ENCODE measurements at regions not wholly inside any gene's neighbourhood (a gene's known extent, or its start where the extent isn't known, plus 50 kb on each side); places are given as distances from the start of the nearest gene placed in this dataset.

DNA sequence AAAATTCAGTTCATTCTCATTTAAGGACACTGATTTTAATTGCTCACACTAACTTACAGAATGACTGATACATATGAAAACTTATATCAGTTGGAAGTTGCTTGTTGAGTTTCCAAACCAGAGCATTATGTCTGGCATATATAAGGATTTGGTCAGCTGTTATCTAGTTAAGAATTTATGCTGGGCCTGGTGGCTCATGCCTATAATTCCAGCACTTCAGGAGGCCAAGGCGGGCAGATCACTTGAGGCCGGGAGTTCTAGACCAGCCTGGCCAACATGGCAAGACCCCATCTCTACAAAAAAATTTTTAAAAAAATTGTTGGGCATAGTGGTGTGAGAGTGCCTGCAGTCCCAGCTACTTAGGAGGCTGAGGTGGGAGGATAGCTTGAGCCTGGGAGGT lies 73.1 kb downstream of the SPRY1 start:
- Histone ChIP-seq H3K4me2 (no peak overlapping the region), H3K9me3 (no peaks in the 10 kb centered on the region), H3K27ac (ENCODE audit: low read depth in 2 of 2, low read length in 1 of 2) (no peak overlapping the region), H2AFZ (ENCODE audit: low read depth) (no peak overlapping the region), H3K4me1 (ENCODE audit: control insufficient read depth in 1 of 2, insufficient read depth in 2 of 2, low read depth in 1 of 2, low read length in 1 of 2) (no peaks in the 10 kb centered on the region; a peak in 1 of 4 replicates), H3K79me2 (ENCODE audit: insufficient read depth) (no peaks in the 10 kb centered on the region), H3K4me3 (ENCODE audit: low read depth in 2 of 2, low read length in 1 of 2) (no peak overlapping the region), H3K36me3 (replicated peaks in 1 of 2; ENCODE audit: control insufficient read depth in 1 of 2, insufficient read depth in 2 of 2, low read length in 1 of 2) (no peaks in the 10 kb centered on the region), H3K9me2 (no peaks in the 10 kb centered on the region), H4K20me1 (ENCODE audit: insufficient read depth) (no peaks in the 10 kb centered on the region), H3K27me3 (ENCODE audit: insufficient read depth) (no peaks in the 10 kb centered on the region), H3F3A (replicated peaks; ENCODE audit: insufficient read depth) (no peaks in the 10 kb centered on the region), H3K9ac (no peak overlapping the region)
- CTCF ChIA-PET = no interaction called here
- DNase-seq = no peak
- WGBS (ENCODE audit: low lambda C conversion rate) = 100% methylated on average over 2 of the region's 2 CpGs
- POLR2A ChIA-PET = no interaction called here
- TF ChIP-seq EZH2phosphoT487 (IDR thresholded peaks at IDR 0.05; ENCODE audit: borderline replicate concordance, low read depth) (no peak), NRF1 (IDR thresholded peaks at IDR 0.05; ENCODE audit: low read depth, low read length) (no peak), FOXJ3 (CRISPR knock-in tag; IDR thresholded peaks at IDR 0.05) (no peak), POLR2AphosphoS5 (IDR thresholded peaks at IDR 0.05; ENCODE audit: low read depth, low read length) (no peak), ELF1 (IDR thresholded peaks at IDR 0.05) (no peak), RAD21 (IDR thresholded peaks at IDR 0.05; ENCODE audit: low read length) (no peak), TAF1 (IDR thresholded peaks at IDR 0.05; ENCODE audit: borderline replicate concordance, low read depth, low read length) (no peak), RFX5 (IDR thresholded peaks at IDR 0.05; ENCODE audit: low read length) (no peak), CHD2 (IDR thresholded peaks at IDR 0.05; ENCODE audit: low read length, partially characterized antibody) (no peak), MEF2A (IDR thresholded peaks at IDR 0.05; ENCODE audit: borderline replicate concordance, low read depth) (no peak), YY1 (IDR thresholded peaks at IDR 0.05; ENCODE audit: low read depth) (no peak), NFIC (IDR thresholded peaks at IDR 0.05; ENCODE audit: borderline replicate concordance) (no peak), GABPA (IDR thresholded peaks at IDR 0.05; ENCODE audit: low read depth) (no peak)
- TF ChIP-seq, protein P1, sequence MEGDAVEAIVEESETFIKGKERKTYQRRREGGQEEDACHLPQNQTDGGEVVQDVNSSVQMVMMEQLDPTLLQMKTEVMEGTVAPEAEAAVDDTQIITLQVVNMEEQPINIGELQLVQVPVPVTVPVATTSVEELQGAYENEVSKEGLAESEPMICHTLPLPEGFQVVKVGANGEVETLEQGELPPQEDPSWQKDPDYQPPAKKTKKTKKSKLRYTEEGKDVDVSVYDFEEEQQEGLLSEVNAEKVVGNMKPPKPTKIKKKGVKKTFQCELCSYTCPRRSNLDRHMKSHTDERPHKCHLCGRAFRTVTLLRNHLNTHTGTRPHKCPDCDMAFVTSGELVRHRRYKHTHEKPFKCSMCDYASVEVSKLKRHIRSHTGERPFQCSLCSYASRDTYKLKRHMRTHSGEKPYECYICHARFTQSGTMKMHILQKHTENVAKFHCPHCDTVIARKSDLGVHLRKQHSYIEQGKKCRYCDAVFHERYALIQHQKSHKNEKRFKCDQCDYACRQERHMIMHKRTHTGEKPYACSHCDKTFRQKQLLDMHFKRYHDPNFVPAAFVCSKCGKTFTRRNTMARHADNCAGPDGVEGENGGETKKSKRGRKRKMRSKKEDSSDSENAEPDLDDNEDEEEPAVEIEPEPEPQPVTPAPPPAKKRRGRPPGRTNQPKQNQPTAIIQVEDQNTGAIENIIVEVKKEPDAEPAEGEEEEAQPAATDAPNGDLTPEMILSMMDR (IDR thresholded peaks at IDR 0.05) = no peak

DNA sequence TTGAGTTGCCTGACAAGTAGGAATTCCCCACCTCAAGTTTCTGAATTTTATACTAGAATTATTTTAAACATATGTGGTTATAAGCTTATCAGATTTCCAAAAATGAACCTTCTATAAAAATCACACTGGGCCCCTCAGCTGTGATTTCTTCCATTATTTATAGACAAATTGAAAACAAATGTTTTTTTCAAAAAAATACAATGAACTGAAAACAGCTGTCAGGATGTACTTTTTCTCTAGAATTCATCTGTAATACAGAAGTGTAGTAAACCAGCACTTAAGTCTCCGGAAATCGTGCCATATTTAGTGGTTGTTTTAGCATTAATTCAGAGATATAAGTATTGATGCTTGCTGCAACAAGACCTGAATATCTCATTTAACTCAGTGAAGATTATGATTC lies 74.0 kb downstream of the SPRY1 start:
- Histone ChIP-seq H2AFZ (ENCODE audit: low read depth) (no peak overlapping the region), H3K4me2 (no peak overlapping the region), H3K36me3 (replicated peaks in 1 of 2; ENCODE audit: control insufficient read depth in 1 of 2, insufficient read depth in 2 of 2, low read length in 1 of 2) (no peaks in the 10 kb centered on the region), H3K4me1 (ENCODE audit: control insufficient read depth in 1 of 2, insufficient read depth in 2 of 2, low read depth in 1 of 2, low read length in 1 of 2) (no peaks in the 10 kb centered on the region; a peak in 1 of 4 replicates), H3K27ac (ENCODE audit: low read depth in 2 of 2, low read length in 1 of 2) (no peak overlapping the region), H3F3A (replicated peaks; ENCODE audit: insufficient read depth) (no peaks in the 10 kb centered on the region), H3K4me3 (ENCODE audit: low read depth in 2 of 2, low read length in 1 of 2) (no peak overlapping the region), H3K9me3 (no peaks in the 10 kb centered on the region), H4K20me1 (ENCODE audit: insufficient read depth) (no peaks in the 10 kb centered on the region), H3K9me2 (no peaks in the 10 kb centered on the region), H3K79me2 (ENCODE audit: insufficient read depth) (no peaks in the 10 kb centered on the region), H3K27me3 (ENCODE audit: insufficient read depth) (no peaks in the 10 kb centered on the region), H3K9ac (no peak overlapping the region)
- TF ChIP-seq TCF12 (IDR thresholded peaks at IDR 0.05) (no peak), RXRA (IDR thresholded peaks at IDR 0.05; ENCODE audit: borderline replicate concordance, low read depth) (no peak)
- TF ChIP-seq, protein P2, sequence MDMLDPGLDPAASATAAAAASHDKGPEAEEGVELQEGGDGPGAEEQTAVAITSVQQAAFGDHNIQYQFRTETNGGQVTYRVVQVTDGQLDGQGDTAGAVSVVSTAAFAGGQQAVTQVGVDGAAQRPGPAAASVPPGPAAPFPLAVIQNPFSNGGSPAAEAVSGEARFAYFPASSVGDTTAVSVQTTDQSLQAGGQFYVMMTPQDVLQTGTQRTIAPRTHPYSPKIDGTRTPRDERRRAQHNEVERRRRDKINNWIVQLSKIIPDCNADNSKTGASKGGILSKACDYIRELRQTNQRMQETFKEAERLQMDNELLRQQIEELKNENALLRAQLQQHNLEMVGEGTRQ (IDR thresholded peaks at IDR 0.05; ENCODE audit: borderline replicate concordance, low read depth, low read length) = no peak
- no peak for DNase-seq
- POLR2A ChIA-PET = no interaction called here
- CTCF ChIA-PET = no interaction called here
- WGBS (ENCODE audit: low lambda C conversion rate) = 93% methylated on average over 2 of the region's 2 CpGs

Data from SK-N-SH (cell line).